Ovary (tissue), 3 donors: ENCODE measurements at regions not wholly inside any gene's neighbourhood (a gene's known extent, or its start where the extent isn't known, plus 50 kb on each side); places are given as distances from the start of the nearest gene placed in this dataset.

Experiments
- EP300 ChIP-seq: sonication (generic); formaldehyde crosslinking; IDR thresholded peaks from one replicate; pipeline ENCODE4 v1.6.1; 2017; ENCODE audit warnings: antibody characterized with exemption
- POLR2A ChIP-seq: fragments of 450-650 bp; IDR thresholded peaks from one replicate; pipeline ENCODE4 v1.6.1; 2017; ENCODE audit warnings: antibody characterized with exemption, mild to moderate bottlenecking, moderate library complexity
- TF ChIP-seq, protein P1 (sequence below), 3 donors: fragments of 450-650 bp in 2 of 3; fragments of 200-600 bp in 1 of 3; IDR thresholded peaks; one replicate each; pipeline versions ENCODE4 v1.5.1 to v1.8.0; 2016 to 2022; ENCODE audit warnings: antibody characterized with exemption in 3 of 3, mild to moderate bottlenecking in 1 of 3
- donor health status: DM: no; HTN: no; CAD: no.

DNA sequence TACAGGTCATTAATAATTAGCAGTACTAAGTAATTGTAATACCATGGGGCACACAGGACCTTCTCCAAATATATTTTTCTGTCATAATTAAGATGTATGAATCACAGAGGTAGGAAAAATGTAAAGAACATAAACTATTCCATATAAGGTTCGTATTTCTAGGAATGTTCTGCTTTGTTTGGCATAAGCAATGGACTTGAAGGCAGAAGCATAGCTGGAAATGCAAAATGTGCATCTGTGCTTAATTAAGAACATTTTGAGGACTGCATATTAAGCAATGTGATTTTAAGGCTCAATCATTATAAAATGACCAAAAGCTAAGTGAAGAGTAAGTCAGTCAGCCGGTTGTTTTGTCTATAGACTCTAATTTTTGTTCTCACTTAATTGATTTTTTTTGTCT is 123.2 kb downstream of the RBM43 start:
- TF ChIP-seq, protein P1, sequence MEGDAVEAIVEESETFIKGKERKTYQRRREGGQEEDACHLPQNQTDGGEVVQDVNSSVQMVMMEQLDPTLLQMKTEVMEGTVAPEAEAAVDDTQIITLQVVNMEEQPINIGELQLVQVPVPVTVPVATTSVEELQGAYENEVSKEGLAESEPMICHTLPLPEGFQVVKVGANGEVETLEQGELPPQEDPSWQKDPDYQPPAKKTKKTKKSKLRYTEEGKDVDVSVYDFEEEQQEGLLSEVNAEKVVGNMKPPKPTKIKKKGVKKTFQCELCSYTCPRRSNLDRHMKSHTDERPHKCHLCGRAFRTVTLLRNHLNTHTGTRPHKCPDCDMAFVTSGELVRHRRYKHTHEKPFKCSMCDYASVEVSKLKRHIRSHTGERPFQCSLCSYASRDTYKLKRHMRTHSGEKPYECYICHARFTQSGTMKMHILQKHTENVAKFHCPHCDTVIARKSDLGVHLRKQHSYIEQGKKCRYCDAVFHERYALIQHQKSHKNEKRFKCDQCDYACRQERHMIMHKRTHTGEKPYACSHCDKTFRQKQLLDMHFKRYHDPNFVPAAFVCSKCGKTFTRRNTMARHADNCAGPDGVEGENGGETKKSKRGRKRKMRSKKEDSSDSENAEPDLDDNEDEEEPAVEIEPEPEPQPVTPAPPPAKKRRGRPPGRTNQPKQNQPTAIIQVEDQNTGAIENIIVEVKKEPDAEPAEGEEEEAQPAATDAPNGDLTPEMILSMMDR (IDR thresholded peaks at IDR 0.05), result no peak
- TF ChIP-seq EP300 (no peak), POLR2A (no peak)
